ENCODE measurements at regions not wholly inside any gene's neighbourhood (a gene's known extent, or its start where the extent isn't known, plus 50 kb on each side); places are given as distances from the start of the nearest gene placed in this dataset.

DNA sequence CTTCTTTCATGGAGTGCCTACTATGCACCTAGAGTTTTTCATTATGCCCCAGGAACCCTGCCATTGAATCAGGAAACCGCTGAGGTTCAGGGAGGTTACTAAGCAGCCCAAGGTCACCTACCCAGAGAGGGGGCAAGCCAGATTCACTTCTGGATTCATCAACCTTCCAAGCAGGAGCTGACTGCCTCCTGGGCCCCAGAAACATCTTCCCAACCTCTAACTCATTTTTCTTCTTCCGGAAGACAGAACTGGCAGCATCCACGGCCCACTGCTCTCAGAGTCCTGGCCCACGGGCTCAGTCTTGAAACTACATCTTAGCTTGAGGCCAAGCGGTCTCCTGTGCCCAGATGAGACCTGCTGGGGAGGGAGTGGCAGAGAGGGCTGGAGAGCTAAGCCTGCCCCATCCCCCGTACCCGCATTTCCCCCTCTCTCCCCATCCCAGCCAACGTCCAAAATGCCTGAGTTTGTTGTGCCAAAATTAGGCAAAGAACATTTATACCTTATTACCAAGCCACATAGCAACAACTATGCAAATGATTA is 281.0 kb downstream of the CDC5L start:
- DNase-seq = no peak
- Histone ChIP-seq H3K4me1 (no peaks in the 10 kb centered on the region), H3K27ac (no peak overlapping the region), H3K9me3 (no peaks in the 10 kb centered on the region), H3K4me3 (no peak overlapping the region), H3K27me3 (no peaks in the 10 kb centered on the region), H3K36me3 (no peaks in the 10 kb centered on the region)
- TF ChIP-seq, protein P1, sequence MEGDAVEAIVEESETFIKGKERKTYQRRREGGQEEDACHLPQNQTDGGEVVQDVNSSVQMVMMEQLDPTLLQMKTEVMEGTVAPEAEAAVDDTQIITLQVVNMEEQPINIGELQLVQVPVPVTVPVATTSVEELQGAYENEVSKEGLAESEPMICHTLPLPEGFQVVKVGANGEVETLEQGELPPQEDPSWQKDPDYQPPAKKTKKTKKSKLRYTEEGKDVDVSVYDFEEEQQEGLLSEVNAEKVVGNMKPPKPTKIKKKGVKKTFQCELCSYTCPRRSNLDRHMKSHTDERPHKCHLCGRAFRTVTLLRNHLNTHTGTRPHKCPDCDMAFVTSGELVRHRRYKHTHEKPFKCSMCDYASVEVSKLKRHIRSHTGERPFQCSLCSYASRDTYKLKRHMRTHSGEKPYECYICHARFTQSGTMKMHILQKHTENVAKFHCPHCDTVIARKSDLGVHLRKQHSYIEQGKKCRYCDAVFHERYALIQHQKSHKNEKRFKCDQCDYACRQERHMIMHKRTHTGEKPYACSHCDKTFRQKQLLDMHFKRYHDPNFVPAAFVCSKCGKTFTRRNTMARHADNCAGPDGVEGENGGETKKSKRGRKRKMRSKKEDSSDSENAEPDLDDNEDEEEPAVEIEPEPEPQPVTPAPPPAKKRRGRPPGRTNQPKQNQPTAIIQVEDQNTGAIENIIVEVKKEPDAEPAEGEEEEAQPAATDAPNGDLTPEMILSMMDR (IDR thresholded peaks at IDR 0.05) = no peak
- no peak for TF ChIP-seq POLR2A (IDR thresholded peaks at IDR 0.05)

DNA sequence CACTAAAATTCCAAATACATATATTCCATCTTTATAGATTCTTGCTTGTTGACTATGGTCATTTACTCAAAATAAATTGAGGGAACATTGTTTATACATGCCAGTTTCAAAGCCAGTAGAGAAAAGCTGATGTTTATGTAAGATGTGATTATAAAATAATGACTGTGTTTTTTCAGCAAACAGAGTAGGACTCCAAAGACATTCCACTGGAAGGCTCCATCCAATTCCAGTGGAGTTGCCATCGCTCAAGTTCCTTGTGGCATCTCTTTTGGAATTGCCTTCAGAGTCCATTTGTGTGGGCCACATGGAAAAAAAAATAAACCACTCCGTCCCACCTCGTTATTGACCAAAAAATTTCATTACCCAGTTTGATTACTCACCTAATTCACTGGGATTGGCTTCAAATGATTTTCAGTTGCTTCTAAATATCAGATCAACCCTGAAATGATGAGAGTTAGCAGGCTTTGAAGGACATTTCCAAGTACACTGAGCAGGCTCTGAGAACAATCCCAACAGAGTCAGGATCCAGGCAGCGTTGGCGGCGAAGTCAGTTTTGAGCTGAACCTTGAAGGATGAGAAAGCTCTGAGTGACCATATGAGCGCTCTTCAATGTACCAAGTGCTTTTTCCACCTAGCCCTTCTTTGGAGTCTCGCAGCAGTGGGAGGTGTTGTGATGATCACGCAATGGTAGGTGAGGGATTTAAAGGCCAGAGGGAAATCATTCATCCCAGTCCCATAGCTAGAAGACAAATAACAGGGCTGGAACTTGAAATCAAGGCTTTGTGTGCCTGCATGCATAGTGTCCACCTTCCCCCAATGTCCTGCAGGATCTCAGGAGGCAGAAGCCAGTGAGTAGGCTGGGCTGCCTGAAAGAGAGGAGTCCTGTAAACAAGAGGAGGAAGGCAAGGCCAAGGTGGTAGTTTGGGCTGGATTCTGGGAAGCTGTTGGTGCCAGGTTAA is 281.7 kb downstream of the CDC5L start:
- H3K36me3 ChIP-seq = no peaks in the 10 kb centered on the region
- no peak overlapping the region for H3K4me3 ChIP-seq
- DNase-seq = no peak
- TF ChIP-seq POLR2A (IDR thresholded peaks at IDR 0.05) = no peak
- TF ChIP-seq, protein P1 (IDR thresholded peaks at IDR 0.05) = no peak
- no peak overlapping the region for H3K27ac ChIP-seq
- H3K27me3 ChIP-seq = no peaks in the 10 kb centered on the region
- no peaks in the 10 kb centered on the region for H3K4me1 ChIP-seq
- no peaks in the 10 kb centered on the region for H3K9me3 ChIP-seq

- DNase-seq = no peak
- H3K36me3 ChIP-seq = no peaks in the 10 kb centered on the region
- H3K9me3 ChIP-seq = no peaks in the 10 kb centered on the region
- no peaks in the 10 kb centered on the region for H3K27me3 ChIP-seq
- TF ChIP-seq POLR2A (IDR thresholded peaks at IDR 0.05) = no peak
- TF ChIP-seq, protein P1 (IDR thresholded peaks at IDR 0.05) = no peak
- H3K27ac ChIP-seq = no peak overlapping the region
- no peak overlapping the region for H3K4me3 ChIP-seq
- no peaks in the 10 kb centered on the region for H3K4me1 ChIP-seq
Observed at GRCh38 chr6:44670146-44670545, 282.6 kb downstream of the CDC5L start.

- no peak overlapping the region for H3K27ac ChIP-seq
- H3K4me1 ChIP-seq = no peaks in the 10 kb centered on the region
- H3K36me3 ChIP-seq = no peaks in the 10 kb centered on the region
- H3K27me3 ChIP-seq = no peaks in the 10 kb centered on the region
- no peak overlapping the region for H3K4me3 ChIP-seq
- DNase-seq = no peak
- TF ChIP-seq POLR2A (IDR thresholded peaks at IDR 0.05) = no peak
- TF ChIP-seq, protein P1 (IDR thresholded peaks at IDR 0.05) = no peak
- H3K9me3 ChIP-seq = no peaks in the 10 kb centered on the region
Observed at GRCh38 chr6:44671333-44671732, 283.8 kb downstream of the CDC5L start.

DNA sequence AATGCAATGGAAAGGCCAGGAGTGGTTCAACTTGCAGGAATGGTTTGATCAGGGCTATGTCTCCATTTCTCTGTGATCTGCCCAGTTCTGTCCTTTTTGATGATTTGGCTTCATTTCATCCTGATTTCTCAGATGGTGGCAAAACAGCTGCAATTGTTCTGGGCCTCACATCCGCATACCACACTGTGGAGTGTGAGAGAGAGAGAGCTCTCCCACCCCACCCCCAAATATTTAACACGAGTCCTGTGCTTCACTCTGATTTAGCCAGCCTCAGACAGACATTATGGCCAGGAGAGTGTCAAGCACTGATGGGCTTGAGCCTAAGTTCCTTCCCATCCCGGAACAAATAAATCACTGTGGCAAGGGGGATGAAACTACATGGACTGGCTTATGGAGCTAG is 284.6 kb downstream of the CDC5L start:
- no peaks in the 10 kb centered on the region for H3K27me3 ChIP-seq
- H3K36me3 ChIP-seq = no peaks in the 10 kb centered on the region
- DNase-seq = no peak
- H3K4me3 ChIP-seq = no peak overlapping the region
- H3K27ac ChIP-seq = no peak overlapping the region
- no peaks in the 10 kb centered on the region for H3K9me3 ChIP-seq
- no peaks in the 10 kb centered on the region for H3K4me1 ChIP-seq
- TF ChIP-seq POLR2A (IDR thresholded peaks at IDR 0.05) = no peak
- TF ChIP-seq, protein P1 (IDR thresholded peaks at IDR 0.05) = no peak

Measured in Peyer's patch (tissue), 4 donors.